Muscle layer of colon (tissue), 2 donors: ENCODE measurements at regions not wholly inside any gene's neighbourhood (a gene's known extent, or its start where the extent isn't known, plus 50 kb on each side); places are given as distances from the start of the nearest gene placed in this dataset.

Experiments used
- H3K27ac ChIP-seq: one replicate; pipeline ENCODE4 v1.7.0; 2013; ENCODE audit warnings: low read depth, mild to moderate bottlenecking, low read length, moderate library complexity
- H3K27me3 ChIP-seq, 2 donors: one replicate each; pipeline ENCODE4 v1.7.0; 2013; ENCODE audit warnings: low read length in 2 of 2, mild to moderate bottlenecking in 2 of 2; ENCODE audit not compliant: insufficient read depth in 2 of 2, control insufficient read depth in 1 of 2
- H3K36me3 ChIP-seq: one replicate; pipeline ENCODE4 v1.7.0; 2013; ENCODE audit warnings: mild to moderate bottlenecking, low read length; ENCODE audit not compliant: insufficient read depth
- H3K4me1 ChIP-seq: one replicate; pipeline ENCODE4 v1.7.0; 2013; ENCODE audit warnings: mild to moderate bottlenecking, low read length; ENCODE audit not compliant: insufficient read depth
- H3K4me3 ChIP-seq, 2 donors: one replicate each; pipeline ENCODE4 v1.7.0; 2013; ENCODE audit warnings: low read length in 2 of 2, low read depth in 1 of 2, mild to moderate bottlenecking in 1 of 2, moderate library complexity in 1 of 2
- H3K9ac ChIP-seq: one replicate; pipeline ENCODE4 v1.7.0; 2013; ENCODE audit warnings: low read length
- H3K9me3 ChIP-seq: one replicate; pipeline ENCODE4 v1.7.0; 2013; ENCODE audit warnings: mild to moderate bottlenecking, low read length
- donor health status: abdominal sarcoma.
- donor health status: Adenocarcinoma of cecum.

- Histone ChIP-seq H3K27ac (no peak overlapping the region), H3K36me3 (no peaks in the 10 kb centered on the region), H3K4me1 (no peaks in the 10 kb centered on the region), H3K27me3 (no peaks in the 10 kb centered on the region), H3K4me3 (no peak overlapping the region), H3K9ac (no peak overlapping the region), H3K9me3 (no peaks in the 10 kb centered on the region)
Measured at GRCh38 chr7:53398566-53398965, 363.1 kb downstream of the POM121L12 start.

DNA sequence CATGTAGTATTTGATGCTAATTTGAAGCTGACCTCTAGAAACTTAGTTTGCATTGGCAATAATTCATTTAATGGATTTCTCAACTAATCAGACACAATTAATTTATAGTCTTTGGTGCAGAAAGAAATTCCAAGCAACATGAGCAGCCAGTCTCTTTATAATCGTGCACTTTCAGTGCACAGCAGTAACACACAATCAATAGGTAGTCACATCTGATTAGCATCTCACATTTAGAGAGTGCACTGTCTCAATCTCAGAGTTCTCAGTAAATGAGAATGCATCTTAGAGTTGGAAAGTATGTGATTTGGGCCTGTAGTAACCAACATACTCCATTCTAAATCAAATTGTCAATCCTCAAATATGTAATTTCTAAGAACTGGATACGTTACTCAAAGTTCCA is 377.6 kb downstream of the POM121L12 start:
- H3K27me3 ChIP-seq, result no peaks in the 10 kb centered on the region
- no peak overlapping the region for H3K4me3 ChIP-seq
- H3K4me1 ChIP-seq, result no peaks in the 10 kb centered on the region
- H3K36me3 ChIP-seq, result no peaks in the 10 kb centered on the region
- no peaks in the 10 kb centered on the region for H3K9me3 ChIP-seq
- H3K27ac ChIP-seq, result no peak overlapping the region
- no peak overlapping the region for H3K9ac ChIP-seq

DNA sequence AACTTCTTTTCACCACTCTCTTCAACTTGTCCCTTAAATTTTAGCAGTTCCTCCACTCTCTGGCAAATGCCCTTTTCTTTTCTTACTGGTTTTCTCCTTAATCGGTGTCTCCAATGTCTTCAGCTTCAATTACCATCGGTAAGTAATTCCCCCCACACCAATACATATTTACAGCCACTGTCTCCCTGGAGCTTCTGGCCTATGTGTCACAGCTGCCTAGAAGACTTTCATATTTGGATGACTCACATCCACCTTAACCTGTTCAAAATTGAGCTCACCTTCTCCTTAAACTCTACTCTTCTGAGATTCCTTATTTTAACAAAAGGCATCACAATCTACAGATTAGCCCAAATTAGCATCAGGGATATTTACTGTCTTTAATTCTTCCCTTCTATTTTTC is 380.4 kb downstream of the POM121L12 start:
- no peak overlapping the region for H3K27ac ChIP-seq
- no peak overlapping the region for H3K9ac ChIP-seq
- no peaks in the 10 kb centered on the region for H3K9me3 ChIP-seq
- no peak overlapping the region for H3K4me3 ChIP-seq
- H3K27me3 ChIP-seq, result no peaks in the 10 kb centered on the region
- no peaks in the 10 kb centered on the region for H3K4me1 ChIP-seq
- H3K36me3 ChIP-seq, result no peaks in the 10 kb centered on the region

- no peak overlapping the region for H3K4me3 ChIP-seq
- no peaks in the 10 kb centered on the region for H3K4me1 ChIP-seq
- H3K36me3 ChIP-seq, result no peaks in the 10 kb centered on the region
- H3K27me3 ChIP-seq, result no peaks in the 10 kb centered on the region
- H3K9me3 ChIP-seq, result no peaks in the 10 kb centered on the region
- H3K9ac ChIP-seq, result no peak overlapping the region
- H3K27ac ChIP-seq, result no peak overlapping the region
Measured at GRCh38 chr7:53418834-53419482, 383.5 kb downstream of the POM121L12 start.

DNA sequence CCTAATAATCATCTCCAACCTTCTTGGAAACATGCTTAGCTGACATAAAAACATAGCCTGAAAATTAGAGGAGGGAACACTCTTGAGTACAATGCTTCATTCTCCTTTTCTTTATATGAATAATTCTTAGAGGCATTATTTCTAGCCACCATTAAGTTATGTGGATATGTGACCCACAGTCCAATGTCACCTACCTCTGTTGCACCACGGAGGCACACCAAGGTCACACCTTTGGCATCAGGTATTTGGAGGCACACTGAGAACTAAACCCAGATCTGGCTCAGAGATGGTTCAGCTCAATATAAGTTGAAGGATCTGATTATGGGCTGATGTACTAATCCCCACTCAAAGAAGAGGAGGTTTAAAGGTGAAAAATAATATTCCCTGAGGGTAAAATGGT is 385.1 kb downstream of the POM121L12 start:
- Histone ChIP-seq H3K4me3 (no peak overlapping the region), H3K9me3 (no peaks in the 10 kb centered on the region), H3K36me3 (no peaks in the 10 kb centered on the region), H3K27ac (no peak overlapping the region), H3K4me1 (no peaks in the 10 kb centered on the region), H3K9ac (no peak overlapping the region), H3K27me3 (no peaks in the 10 kb centered on the region)

DNA sequence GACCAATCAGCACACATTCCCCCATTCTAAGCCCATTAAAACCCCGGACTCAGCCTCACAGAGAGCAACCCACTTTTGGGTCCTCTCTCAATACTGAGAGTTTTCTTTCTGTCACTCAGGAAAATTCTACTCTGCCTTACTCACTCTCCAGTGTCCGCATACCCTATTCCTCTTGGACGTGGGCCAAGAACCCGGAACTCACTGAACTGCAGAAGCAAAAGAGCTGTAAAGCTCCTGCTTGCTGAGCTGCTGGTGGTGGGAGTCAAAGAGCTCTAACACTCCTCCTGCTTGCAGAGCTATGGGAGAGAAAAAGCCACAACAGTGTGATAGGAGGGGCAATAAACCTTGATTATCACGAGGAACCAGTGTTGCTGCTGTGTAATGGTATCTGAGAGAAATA is 386.9 kb downstream of the POM121L12 start:
- Histone ChIP-seq H3K4me1 (no peaks in the 10 kb centered on the region), H3K27ac (no peak overlapping the region), H3K27me3 (no peaks in the 10 kb centered on the region), H3K9me3 (no peaks in the 10 kb centered on the region), H3K36me3 (no peaks in the 10 kb centered on the region), H3K4me3 (no peak overlapping the region), H3K9ac (no peak overlapping the region)

GRCh38 chr7:53426145-53426750 is 390.8 kb downstream of the POM121L12 start:
- Histone ChIP-seq H3K9me3 (no peaks in the 10 kb centered on the region), H3K27ac (no peak overlapping the region), H3K4me1 (no peaks in the 10 kb centered on the region), H3K36me3 (no peaks in the 10 kb centered on the region), H3K27me3 (no peaks in the 10 kb centered on the region), H3K9ac (no peak overlapping the region), H3K4me3 (no peak overlapping the region)

GRCh38 chr7:53428045-53428444 is 392.6 kb downstream of the POM121L12 start:
- Histone ChIP-seq H3K4me3 (no peak overlapping the region), H3K27me3 (no peaks in the 10 kb centered on the region), H3K36me3 (no peaks in the 10 kb centered on the region), H3K4me1 (no peaks in the 10 kb centered on the region), H3K9me3 (no peaks in the 10 kb centered on the region), H3K9ac (no peak overlapping the region), H3K27ac (no peak overlapping the region)

GRCh38 chr7:53431901-53432300 is 396.5 kb downstream of the POM121L12 start:
- Histone ChIP-seq H3K9me3 (no peaks in the 10 kb centered on the region), H3K27me3 (no peaks in the 10 kb centered on the region)

GRCh38 chr7:53437336-53437735 is 401.9 kb downstream of the POM121L12 start:
- no peaks in the 10 kb centered on the region for H3K4me1 ChIP-seq
- H3K9me3 ChIP-seq, result no peaks in the 10 kb centered on the region
- H3K4me3 ChIP-seq, result no peak overlapping the region
- H3K27ac ChIP-seq, result no peak overlapping the region
- H3K27me3 ChIP-seq, result no peaks in the 10 kb centered on the region
- H3K9ac ChIP-seq, result no peak overlapping the region
- no peaks in the 10 kb centered on the region for H3K36me3 ChIP-seq

More at GRCh38 chr7:53431901-53432300, 396.5 kb downstream of the POM121L12 start:
- Histone ChIP-seq H3K4me3 (no peak overlapping the region), H3K4me1 (no peaks in the 10 kb centered on the region), H3K36me3 (no peaks in the 10 kb centered on the region), H3K9ac (no peak overlapping the region), H3K27ac (no peak overlapping the region)

DNA sequence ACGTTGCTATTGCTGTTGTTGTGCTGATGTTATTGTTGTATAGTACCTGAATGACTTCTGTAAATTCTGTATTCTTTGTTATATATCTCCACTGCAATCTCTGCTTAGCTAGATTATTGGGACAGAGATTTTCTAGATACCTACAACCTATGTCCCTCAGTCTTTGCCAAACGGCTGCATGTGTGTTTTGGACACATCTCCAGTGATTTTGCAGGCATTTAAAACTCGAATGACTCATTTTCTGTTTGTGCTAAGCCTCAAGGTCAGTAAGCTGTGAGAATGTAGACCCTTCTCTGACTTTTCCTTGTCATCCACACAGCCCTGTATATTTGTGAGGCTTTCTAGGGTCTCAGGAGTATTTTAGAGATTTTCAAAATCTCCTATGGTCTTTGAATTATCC is 410.7 kb downstream of the POM121L12 start:
- H3K4me3 ChIP-seq, result no peak overlapping the region
- no peaks in the 10 kb centered on the region for H3K36me3 ChIP-seq
- H3K9me3 ChIP-seq, result no peaks in the 10 kb centered on the region
- no peaks in the 10 kb centered on the region for H3K27me3 ChIP-seq
- H3K27ac ChIP-seq, result no peak overlapping the region
- H3K4me1 ChIP-seq, result no peaks in the 10 kb centered on the region
- no peak overlapping the region for H3K9ac ChIP-seq

DNA sequence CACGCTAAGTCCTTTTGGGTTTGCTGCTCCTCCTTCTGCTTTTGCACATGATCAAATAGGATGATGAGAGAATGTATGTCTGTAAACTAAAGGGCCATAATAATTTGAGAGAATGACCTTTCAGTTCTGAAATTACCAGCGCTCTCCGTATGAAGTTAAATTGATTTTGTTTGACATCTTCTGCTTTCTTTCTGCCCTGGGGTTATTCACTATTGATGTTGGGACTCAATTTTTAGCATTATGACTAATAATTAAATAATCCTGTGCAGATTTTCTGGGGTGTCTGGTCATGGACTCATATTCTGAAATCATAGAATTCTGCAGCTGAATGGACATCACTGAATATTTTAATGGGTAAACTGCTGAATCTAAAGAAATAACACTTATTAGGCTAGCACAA is 423.2 kb downstream of the POM121L12 start:
- Histone ChIP-seq H3K4me3 (no peak overlapping the region), H3K27ac (no peak overlapping the region), H3K4me1 (no peaks in the 10 kb centered on the region), H3K9me3 (no peaks in the 10 kb centered on the region), H3K27me3 (no peaks in the 10 kb centered on the region), H3K36me3 (no peaks in the 10 kb centered on the region), H3K9ac (no peak overlapping the region)
